Prostate gland (tissue), 1 donor: ENCODE measurements at regions not wholly inside any gene's neighbourhood (a gene's known extent, or its start where the extent isn't known, plus 50 kb on each side); places are given as distances from the start of the nearest gene placed in this dataset.

Experiments
- POLR2A ChIP-seq: fragments of 450-650 bp; IDR thresholded peaks from one replicate; pipeline ENCODE4 v1.6.1; 2016; ENCODE audit warnings: antibody characterized with exemption, mild to moderate bottlenecking
- POLR2AphosphoS5 ChIP-seq: sonication (generic); formaldehyde crosslinking; IDR thresholded peaks from one replicate; pipeline ENCODE4 v1.6.1; 2017; ENCODE audit warnings: antibody characterized with exemption

- TF ChIP-seq POLR2AphosphoS5 (no peak), POLR2A (no peak)
Observed at GRCh38 chr7:9017286-9017685, 583.9 kb downstream of the NXPH1 start.
